Loucy (cell line): ENCODE measurements at regions not wholly inside any gene's neighbourhood (a gene's known extent, or its start where the extent isn't known, plus 50 kb on each side); places are given as distances from the start of the nearest gene placed in this dataset.

Experiments used
- EZH2phosphoT487 ChIP-seq: fragments of 200-600 bp; IDR thresholded peaks from 2 replicates; pipeline ENCODE4 v1.6.1; 2018; ENCODE audit warnings: antibody characterized with exemption, mild to moderate bottlenecking, moderate library complexity, borderline replicate concordance
- TF ChIP-seq, protein P1 (sequence below): fragments of 200-600 bp; sonication (generic); conservative IDR thresholded peaks from 2 replicates; pipeline ENCODE4 v1.5.1; 2014; ENCODE audit warnings: mild to moderate bottlenecking, antibody characterized with exemption, low read length

DNA sequence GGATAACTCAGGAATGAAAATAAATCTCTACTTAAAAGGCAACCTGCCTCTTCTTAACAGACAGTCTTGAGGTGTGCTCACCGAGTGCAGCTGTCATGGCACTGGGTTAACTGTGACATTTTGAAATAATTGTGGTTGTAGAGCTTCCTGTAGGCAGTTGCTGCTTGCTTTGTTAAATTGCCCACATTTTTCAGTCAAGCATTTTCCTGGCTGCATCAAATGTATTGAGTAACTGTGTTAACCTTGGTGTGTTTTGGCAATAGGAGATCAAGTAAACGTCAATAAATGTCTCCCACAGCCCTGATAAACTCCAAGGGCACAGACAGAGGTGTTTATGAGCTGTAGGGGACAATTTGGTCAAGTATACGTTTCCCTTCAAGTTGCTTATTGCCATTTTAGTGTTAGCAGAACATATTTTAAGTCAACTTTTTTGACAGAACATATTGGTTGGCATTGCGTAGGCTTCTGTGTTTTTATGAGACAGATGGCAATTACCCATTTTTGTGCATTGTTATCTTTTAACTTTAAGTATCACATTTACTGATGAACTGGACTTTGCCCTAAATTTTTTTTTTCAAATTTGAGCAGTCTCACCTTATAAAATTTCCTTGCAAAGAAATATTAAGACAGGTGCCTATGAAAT lies 527.4 kb downstream of the C4orf33 start:
- TF ChIP-seq EZH2phosphoT487, result no peak
- TF ChIP-seq, protein P1, sequence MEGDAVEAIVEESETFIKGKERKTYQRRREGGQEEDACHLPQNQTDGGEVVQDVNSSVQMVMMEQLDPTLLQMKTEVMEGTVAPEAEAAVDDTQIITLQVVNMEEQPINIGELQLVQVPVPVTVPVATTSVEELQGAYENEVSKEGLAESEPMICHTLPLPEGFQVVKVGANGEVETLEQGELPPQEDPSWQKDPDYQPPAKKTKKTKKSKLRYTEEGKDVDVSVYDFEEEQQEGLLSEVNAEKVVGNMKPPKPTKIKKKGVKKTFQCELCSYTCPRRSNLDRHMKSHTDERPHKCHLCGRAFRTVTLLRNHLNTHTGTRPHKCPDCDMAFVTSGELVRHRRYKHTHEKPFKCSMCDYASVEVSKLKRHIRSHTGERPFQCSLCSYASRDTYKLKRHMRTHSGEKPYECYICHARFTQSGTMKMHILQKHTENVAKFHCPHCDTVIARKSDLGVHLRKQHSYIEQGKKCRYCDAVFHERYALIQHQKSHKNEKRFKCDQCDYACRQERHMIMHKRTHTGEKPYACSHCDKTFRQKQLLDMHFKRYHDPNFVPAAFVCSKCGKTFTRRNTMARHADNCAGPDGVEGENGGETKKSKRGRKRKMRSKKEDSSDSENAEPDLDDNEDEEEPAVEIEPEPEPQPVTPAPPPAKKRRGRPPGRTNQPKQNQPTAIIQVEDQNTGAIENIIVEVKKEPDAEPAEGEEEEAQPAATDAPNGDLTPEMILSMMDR, result no peak
